Lower lobe of right lung (tissue), 2 donors: ENCODE measurements at regions not wholly inside any gene's neighbourhood (a gene's known extent, or its start where the extent isn't known, plus 50 kb on each side); places are given as distances from the start of the nearest gene placed in this dataset.

Source experiments
- ATAC-seq, 2 donors: fragments of 200-7000 bp; cut with Tn5 transposase; one replicate each; pipeline ENCODE4 v1.9.1; 2020 to 2022; ENCODE audit warnings: mild to moderate bottlenecking in 2 of 2, moderate library complexity in 2 of 2
- DNase-seq: peaks from one replicate; pipeline ENCODE4 v3.0.0-alpha.2; 2020
- H3K27ac ChIP-seq: fragments of 200-600 bp; one replicate; pipeline ENCODE4 v1.8.0; 2022
- H3K27me3 ChIP-seq: fragments of 200-600 bp; one replicate; pipeline ENCODE4 v1.8.0; 2022; ENCODE audit warnings: low read depth
- H3K36me3 ChIP-seq: fragments of 200-600 bp; one replicate; pipeline ENCODE4 v1.8.0; 2022; ENCODE audit warnings: mild to moderate bottlenecking
- H3K4me1 ChIP-seq: fragments of 200-600 bp; one replicate; pipeline ENCODE4 v1.8.0; 2022
- H3K4me3 ChIP-seq: fragments of 200-600 bp; one replicate; pipeline ENCODE4 v1.8.0; 2022; ENCODE audit warnings: mild to moderate bottlenecking
- H3K9me3 ChIP-seq: fragments of 200-600 bp; one replicate; pipeline ENCODE4 v1.8.0; 2022
- CTCF ChIP-seq: fragments of 200-600 bp; IDR thresholded peaks from one replicate; pipeline ENCODE4 v1.8.0; 2022; ENCODE audit warnings: antibody characterized with exemption, mild to moderate bottlenecking
- intact Hi-C: fragments of 100-400 bp; cut with DNase I; formaldehyde crosslinking; loops from one replicate; pipeline ENCODE4 v1.11.0; 2022
- donor health status: DM: no; HTN: yes; CAD: no; lungs with severe emphysema.

- ATAC-seq (no peak), DNase-seq (no peak)
- H3K4me1 ChIP-seq: no peaks in the 10 kb centered on the region
- no peak overlapping the region for H3K4me3 ChIP-seq
- H3K36me3 ChIP-seq: no peaks in the 10 kb centered on the region
- H3K27me3 ChIP-seq: no peaks in the 10 kb centered on the region
- intact Hi-C loops: no loop called here
- H3K9me3 ChIP-seq: no peaks in the 10 kb centered on the region
- H3K27ac ChIP-seq: no peak overlapping the region
- TF ChIP-seq CTCF: no peak
Measured at GRCh38 chr6:102995491-102995890, 1602.0 kb downstream of the GRIK2 start.

- Histone ChIP-seq H3K27ac (no peak overlapping the region), H3K4me1 (no peaks in the 10 kb centered on the region), H3K4me3 (no peak overlapping the region), H3K9me3 (no peaks in the 10 kb centered on the region), H3K36me3 (no peaks in the 10 kb centered on the region), H3K27me3 (no peaks in the 10 kb centered on the region)
- no peak for TF ChIP-seq CTCF
- ATAC-seq: no peak
- DNase-seq: no peak
- intact Hi-C loops: no loop called here
Measured at GRCh38 chr6:102994866-102995265, 1601.4 kb downstream of the GRIK2 start.

- Histone ChIP-seq H3K4me3 (no peak overlapping the region), H3K27ac (no peak overlapping the region), H3K4me1 (no peaks in the 10 kb centered on the region), H3K27me3 (no peaks in the 10 kb centered on the region), H3K36me3 (no peaks in the 10 kb centered on the region), H3K9me3 (no peaks in the 10 kb centered on the region)
- TF ChIP-seq CTCF: no peak
- DNase-seq: no peak
- no peak for ATAC-seq
- intact Hi-C loops: no loop called here
Measured at GRCh38 chr6:102986086-102986485, 1592.6 kb downstream of the GRIK2 start.

DNA sequence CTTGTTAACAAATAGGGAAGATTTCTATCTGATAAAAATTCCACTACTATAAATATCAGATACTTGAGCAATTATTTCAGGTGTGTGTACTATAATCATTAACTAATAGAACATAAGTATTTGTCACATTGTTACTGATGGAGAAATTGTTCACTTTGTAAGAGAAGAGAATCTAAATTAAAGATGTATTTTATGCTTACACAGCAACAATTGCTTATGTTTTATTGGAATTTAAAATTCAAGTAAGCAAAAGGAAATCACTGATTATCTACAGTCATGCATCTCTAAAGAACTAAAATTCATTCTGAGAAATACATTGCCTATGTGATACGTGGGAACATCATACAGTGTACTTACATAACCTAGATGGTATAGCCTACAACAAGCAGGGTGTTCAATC, 1590.8 kb downstream of the GRIK2 start:
- TF ChIP-seq CTCF: no peak
- intact Hi-C loops: no loop called here
- Histone ChIP-seq H3K9me3 (no peaks in the 10 kb centered on the region), H3K27me3 (no peaks in the 10 kb centered on the region), H3K36me3 (no peaks in the 10 kb centered on the region), H3K27ac (no peak overlapping the region), H3K4me3 (no peak overlapping the region), H3K4me1 (no peaks in the 10 kb centered on the region)
- no peak for DNase-seq
- ATAC-seq: no peak

DNA sequence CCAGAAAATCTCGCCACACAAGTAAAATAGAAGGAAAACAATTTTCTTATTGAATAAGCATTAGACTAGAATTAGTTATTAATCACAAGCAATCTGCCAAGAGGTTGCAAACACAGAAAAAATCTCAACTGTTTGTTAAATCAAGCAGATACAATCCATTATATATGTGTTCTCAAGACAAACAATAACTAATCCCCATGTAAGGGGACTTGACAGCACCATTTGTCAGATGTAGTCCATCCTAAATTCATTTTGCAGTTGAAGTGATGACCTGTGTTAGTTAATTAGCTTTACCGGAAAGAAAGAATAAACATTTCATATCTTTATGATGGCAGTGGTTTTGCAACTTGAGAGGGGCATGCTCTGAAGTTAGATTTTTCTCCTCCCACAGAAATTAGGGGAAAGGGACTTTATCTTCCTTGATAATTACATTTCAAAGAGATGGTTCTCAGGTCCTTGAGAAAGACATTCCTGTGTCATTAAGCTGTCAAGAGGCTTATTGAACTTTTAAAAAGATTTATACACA, 1588.0 kb downstream of the GRIK2 start:
- no peak for TF ChIP-seq CTCF
- Histone ChIP-seq H3K4me1 (no peaks in the 10 kb centered on the region), H3K4me3 (no peak overlapping the region), H3K9me3 (no peaks in the 10 kb centered on the region), H3K36me3 (no peaks in the 10 kb centered on the region), H3K27ac (no peak overlapping the region), H3K27me3 (no peaks in the 10 kb centered on the region)
- intact Hi-C loops: no loop called here
- no peak for DNase-seq
- no peak for ATAC-seq

DNA sequence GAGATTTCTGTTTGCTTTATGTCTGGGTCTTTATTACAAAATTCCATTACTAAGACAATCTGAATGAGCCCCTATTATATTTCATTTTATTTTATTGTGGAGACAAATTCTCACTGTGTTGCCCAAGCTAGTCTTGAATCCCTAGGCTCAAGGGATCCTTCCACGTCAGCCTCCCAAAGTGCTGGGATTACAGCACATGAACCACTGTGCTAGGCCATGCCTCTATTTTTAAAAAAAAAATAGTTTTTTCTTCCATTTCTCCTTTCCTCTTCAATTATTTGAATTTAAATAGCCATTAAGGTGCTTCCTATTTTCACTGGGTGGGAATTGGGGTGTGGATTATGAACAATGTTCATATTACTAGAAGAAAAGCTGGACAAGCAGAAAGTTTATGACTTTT, 1587.4 kb downstream of the GRIK2 start:
- no peak overlapping the region for H3K4me3 ChIP-seq
- H3K36me3 ChIP-seq: no peaks in the 10 kb centered on the region
- no peaks in the 10 kb centered on the region for H3K4me1 ChIP-seq
- ATAC-seq (no peak), DNase-seq (no peak)
- TF ChIP-seq CTCF: no peak
- H3K27ac ChIP-seq: no peak overlapping the region
- no peaks in the 10 kb centered on the region for H3K27me3 ChIP-seq
- H3K9me3 ChIP-seq: no peaks in the 10 kb centered on the region
- intact Hi-C loops: no loop called here
